GM20000 (cell line): ENCODE measurements at regions not wholly inside any gene's neighbourhood (a gene's known extent, or its start where the extent isn't known, plus 50 kb on each side); places are given as distances from the start of the nearest gene placed in this dataset.

ENCODE experiments used
- DNase-seq: peaks from one replicate; pipeline ENCODE4 v3.0.0; 2012; ENCODE audit warnings: low spot score
- TF ChIP-seq, protein P1 (sequence below): IDR thresholded peaks from 2 replicates; pipeline ENCODE4 v1.5.1; 2012; ENCODE audit warnings: mild to moderate bottlenecking, control low read depth; ENCODE audit errors: extremely low read depth, missing control alignments

DNA sequence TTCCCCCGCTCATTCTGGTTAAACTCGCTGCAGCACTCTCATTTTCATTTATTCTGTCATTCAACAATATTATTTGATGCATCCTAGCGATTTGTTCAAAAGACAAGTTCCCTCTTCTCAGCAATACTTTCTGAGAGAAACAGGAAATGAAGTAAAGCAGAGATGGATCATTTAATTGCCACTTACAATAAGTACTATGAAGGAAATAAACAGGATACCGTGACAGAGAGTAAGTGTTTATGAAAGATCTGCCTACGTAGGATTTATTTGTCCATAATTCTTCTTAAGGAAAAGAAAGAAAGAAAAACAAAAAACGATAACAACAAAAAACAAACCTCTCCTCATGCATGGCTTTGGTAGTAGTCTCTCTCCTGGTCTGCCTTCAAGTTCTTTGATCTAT is 406.8 kb upstream of the ZNF608 start:
- TF ChIP-seq, protein P1, sequence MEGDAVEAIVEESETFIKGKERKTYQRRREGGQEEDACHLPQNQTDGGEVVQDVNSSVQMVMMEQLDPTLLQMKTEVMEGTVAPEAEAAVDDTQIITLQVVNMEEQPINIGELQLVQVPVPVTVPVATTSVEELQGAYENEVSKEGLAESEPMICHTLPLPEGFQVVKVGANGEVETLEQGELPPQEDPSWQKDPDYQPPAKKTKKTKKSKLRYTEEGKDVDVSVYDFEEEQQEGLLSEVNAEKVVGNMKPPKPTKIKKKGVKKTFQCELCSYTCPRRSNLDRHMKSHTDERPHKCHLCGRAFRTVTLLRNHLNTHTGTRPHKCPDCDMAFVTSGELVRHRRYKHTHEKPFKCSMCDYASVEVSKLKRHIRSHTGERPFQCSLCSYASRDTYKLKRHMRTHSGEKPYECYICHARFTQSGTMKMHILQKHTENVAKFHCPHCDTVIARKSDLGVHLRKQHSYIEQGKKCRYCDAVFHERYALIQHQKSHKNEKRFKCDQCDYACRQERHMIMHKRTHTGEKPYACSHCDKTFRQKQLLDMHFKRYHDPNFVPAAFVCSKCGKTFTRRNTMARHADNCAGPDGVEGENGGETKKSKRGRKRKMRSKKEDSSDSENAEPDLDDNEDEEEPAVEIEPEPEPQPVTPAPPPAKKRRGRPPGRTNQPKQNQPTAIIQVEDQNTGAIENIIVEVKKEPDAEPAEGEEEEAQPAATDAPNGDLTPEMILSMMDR: no peak
- DNase-seq: no peak

DNA sequence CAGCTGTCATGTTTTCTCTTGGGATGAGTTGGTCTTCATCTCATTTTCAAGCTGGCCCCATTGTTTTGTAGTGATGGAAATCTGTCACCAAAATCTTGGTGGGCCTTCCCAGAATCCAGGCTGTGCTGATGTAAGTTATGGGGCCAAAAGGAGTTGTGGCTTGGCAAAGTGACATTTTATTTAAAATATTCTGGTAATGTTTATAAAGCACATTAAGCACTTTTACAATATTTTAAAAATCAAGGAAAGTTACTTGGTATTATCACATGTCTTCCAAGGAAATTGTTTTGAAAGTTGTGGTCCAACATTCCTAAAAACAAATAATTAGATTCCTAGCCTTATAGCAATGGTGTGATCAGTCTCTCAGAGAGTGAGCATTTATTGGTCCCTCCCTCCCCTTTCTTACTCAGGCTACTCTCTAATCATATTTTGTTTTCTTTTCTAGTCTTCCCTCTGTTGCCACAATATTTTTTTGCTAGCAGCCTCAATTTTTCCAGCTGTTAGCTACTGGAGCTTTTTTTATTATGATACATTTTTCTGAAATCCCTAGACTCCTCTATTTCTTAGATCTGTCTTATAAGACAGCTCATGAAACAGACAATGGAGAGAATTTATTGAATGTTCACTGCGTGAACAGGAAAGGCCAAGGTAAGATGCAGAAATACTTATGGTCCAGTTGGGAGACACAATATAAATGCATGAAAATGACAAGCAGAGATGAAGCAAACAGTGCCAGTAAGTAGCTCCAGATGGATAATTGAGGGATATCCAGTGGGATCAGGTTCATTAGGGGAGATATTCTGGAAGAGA is 408.1 kb upstream of the ZNF608 start:
- TF ChIP-seq, protein P1: no peak
- no peak for DNase-seq

DNA sequence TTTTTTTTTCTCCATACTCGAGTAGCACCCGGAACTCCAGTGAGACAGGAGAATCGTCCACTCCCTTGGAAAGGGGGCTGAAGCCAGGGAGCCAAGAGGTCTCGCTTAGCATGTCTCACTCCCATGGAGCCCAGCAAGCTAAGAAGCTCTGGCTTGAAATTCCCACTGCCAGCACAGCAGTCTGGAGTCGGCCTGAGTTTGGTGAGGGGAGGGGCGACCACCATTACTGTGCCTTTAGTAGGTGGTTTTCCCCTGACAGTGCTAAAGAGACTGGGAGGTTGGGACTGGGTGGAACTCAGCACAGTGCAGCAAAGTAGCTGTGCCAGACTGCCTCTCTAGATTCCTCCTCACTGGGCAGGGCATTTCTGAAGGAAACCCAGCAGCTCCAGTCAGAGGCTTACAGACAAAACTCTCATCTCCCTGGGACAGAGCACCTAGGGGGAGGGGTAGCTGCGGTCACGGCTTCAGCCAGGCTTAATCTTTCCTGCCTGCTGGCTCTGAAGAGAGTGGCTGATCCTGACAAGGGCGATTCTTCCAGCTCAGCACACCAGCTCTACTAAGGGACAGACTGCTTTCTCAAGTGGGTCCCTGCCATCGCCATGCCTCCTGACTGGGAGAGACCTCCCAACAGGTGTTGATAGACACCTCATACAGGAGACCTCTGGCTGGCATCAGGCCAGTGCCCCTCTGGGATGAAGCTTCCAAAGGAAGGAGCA is 414.5 kb upstream of the ZNF608 start:
- TF ChIP-seq, protein P1: no peak
- DNase-seq: no peak

DNA sequence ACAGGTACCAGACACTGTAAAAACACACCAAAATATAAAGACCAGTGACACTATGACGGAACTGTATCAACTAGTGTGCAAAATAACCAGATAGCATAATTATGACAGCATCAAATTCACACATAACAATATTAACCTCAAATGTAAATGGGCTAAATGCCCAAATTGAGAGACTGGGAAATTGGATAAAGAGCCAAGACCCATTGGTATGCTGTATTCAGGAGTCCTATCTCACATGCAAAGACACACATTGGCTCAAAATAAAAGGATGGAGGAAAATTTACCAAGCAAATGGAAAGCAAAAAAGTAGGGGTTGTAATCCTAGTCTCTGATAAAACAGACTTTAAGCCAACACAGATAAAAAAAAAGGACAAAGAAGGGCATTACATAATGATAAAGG is 416.3 kb upstream of the ZNF608 start:
- no peak for DNase-seq
- TF ChIP-seq, protein P1: no peak

DNA sequence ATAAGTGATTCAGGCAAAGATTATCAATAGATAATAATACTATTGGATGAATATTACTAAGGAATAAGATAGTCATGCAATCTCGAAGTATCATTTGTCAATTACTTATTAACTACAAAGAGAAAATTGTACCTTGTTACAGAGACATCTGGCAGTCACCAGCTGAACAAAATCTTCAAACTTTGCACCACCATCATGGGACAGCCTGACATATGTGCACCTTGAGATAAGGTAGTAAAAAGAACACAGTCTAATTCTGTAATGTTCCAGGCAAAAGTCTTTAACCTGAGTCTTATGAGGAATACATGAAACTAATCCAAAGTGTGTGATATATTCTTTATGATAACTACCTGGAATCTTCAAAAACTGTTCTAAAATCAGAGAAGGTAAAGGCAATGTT is 423.0 kb upstream of the ZNF608 start:
- TF ChIP-seq, protein P1: no peak
- no peak for DNase-seq

DNA sequence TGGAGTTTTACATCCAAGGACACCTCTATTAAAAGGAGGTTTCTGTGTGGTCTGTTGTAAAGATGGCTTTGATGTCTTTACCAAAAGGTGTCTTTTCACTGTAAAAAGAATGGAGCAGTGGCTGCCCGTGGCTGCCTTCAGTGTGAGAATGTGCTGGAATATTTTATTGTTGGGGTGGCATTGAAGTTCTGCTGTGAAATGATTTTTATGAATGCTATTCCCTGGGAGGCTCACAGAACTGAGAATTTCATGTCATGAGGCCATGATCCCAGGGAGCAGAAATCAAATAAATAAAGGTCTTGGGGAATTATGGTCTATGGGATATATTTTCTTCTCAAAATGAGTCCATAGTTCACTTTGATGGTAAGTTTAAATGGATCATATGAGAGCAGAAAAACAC is 425.2 kb upstream of the ZNF608 start:
- TF ChIP-seq, protein P1: no peak
- no peak for DNase-seq

DNA sequence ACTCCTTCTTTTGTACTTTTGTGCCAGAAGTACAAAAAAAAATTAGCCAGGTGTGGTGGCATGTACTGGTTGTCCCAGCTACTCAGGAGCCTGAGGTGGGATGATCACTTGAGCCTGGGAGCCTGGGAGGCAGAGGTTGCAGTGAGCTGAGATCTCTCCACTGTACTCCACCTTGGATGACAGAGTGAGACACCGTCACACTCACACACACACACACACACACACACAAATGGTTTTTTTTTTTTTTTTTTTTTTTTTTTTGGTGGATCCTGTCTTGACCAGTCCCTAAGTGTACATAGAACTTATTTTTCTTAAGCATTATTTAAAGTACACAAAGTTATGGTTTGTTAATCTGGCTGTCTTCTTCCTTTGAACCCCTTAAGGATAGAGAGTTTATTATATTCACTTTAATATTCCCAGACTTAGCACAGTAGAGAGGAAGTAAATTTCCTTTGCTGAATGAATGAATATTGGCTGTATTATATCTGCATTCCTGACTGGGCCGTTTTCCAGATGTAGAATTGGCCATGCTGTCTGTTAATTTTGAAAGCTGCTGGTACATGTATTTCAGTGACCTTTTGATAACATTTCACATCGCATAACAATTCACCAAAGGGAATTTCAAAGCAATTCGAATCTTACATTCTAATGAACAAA is 429.0 kb upstream of the ZNF608 start:
- TF ChIP-seq, protein P1: no peak
- DNase-seq: no peak
